Neural cell (in vitro differentiated cells): ENCODE measurements at regions not wholly inside any gene's neighbourhood (a gene's known extent, or its start where the extent isn't known, plus 50 kb on each side); places are given as distances from the start of the nearest gene placed in this dataset.

Experiments used
- H2AFZ ChIP-seq: fragments of 200-600, 300-800 bp; sonication (generic), shearing (Covaris generic); 2 replicates; pipeline ENCODE4 v1.6.0; 2014; ENCODE audit warnings: low read depth, mild to moderate bottlenecking, antibody characterized with exemption, low read length, moderate library complexity
- H3F3A ChIP-seq: fragments of 200-600 bp; shearing (Covaris generic); 2 replicates; pipeline ENCODE4 v1.6.1; 2016; ENCODE audit warnings: mild to moderate bottlenecking, moderate library complexity, mixed read lengths, antibody characterized with exemption, low read length; ENCODE audit not compliant: insufficient read depth, poor library complexity, severe bottlenecking
- H3K27ac ChIP-seq: fragments of 200-600, 300-800 bp; sonication (generic), shearing (Covaris generic); 2 replicates; pipeline ENCODE4 v1.5.1; 2014; ENCODE audit warnings: mild to moderate bottlenecking, low read length, moderate library complexity
- H3K27me3 ChIP-seq: fragments of 300-800, 200-600 bp; sonication (generic), shearing (Covaris generic); 2 replicates; pipeline ENCODE4 v1.6.0; 2014; ENCODE audit warnings: mild to moderate bottlenecking, low read depth, low read length, moderate library complexity; ENCODE audit not compliant: insufficient read depth
- H3K36me3 ChIP-seq: fragments of 300-800, 200-600 bp; sonication (generic), shearing (Covaris generic); 2 replicates; pipeline ENCODE4 v1.5.1; 2014; ENCODE audit warnings: mild to moderate bottlenecking, antibody characterized with exemption, low read length, moderate library complexity; ENCODE audit not compliant: insufficient read depth
- H3K4me2 ChIP-seq: fragments of 300-800, 200-600 bp; sonication (generic), shearing (Covaris generic); 2 replicates; pipeline ENCODE4 v1.6.0; 2014; ENCODE audit warnings: mild to moderate bottlenecking, low read length
- H3K4me3 ChIP-seq: fragments of 300-800, 200-600 bp; sonication (generic), shearing (Covaris generic); 2 replicates; pipeline ENCODE4 v1.5.1; 2014; ENCODE audit warnings: mild to moderate bottlenecking, low read length, moderate library complexity
- H3K79me2 ChIP-seq: fragments of 200-600 bp; shearing (Covaris generic); replicated peaks from 2 replicates; pipeline ENCODE4 v1.6.0; 2014; ENCODE audit warnings: mild to moderate bottlenecking, low read length, moderate library complexity; ENCODE audit not compliant: insufficient read depth
- H3K9ac ChIP-seq: fragments of 300-800, 200-600 bp; sonication (generic), shearing (Covaris generic); 2 replicates; pipeline ENCODE4 v1.6.1; 2016; ENCODE audit warnings: mild to moderate bottlenecking, low read length, mixed read lengths
- H3K9me2 ChIP-seq: fragments of 200-600 bp; shearing (Covaris generic); 2 replicates; pipeline ENCODE4 v1.6.1; 2016; ENCODE audit warnings: mild to moderate bottlenecking, low read length, mixed read lengths; ENCODE audit not compliant: insufficient read depth
- H3K9me3 ChIP-seq: fragments of 200-600, 300-800 bp; sonication (generic), shearing (Covaris generic); 2 replicates; pipeline ENCODE4 v1.6.1; 2016; ENCODE audit warnings: mild to moderate bottlenecking, mixed run types, low read length, moderate library complexity, mixed read lengths
- H4K20me1 ChIP-seq: fragments of 200-600 bp; shearing (Covaris generic); 2 replicates; pipeline ENCODE4 v1.6.1; 2016; ENCODE audit warnings: mild to moderate bottlenecking, mixed run types; ENCODE audit not compliant: insufficient read depth
- CTCF ChIP-seq: fragments of 450-650 bp; IDR thresholded peaks from 2 replicates; pipeline ENCODE4 v1.5.1; 2014; ENCODE audit warnings: antibody characterized with exemption, mild to moderate bottlenecking, moderate library complexity; ENCODE audit not compliant: poor library complexity, severe bottlenecking
- EP300 ChIP-seq: fragments of 450-650 bp; conservative IDR thresholded peaks from 2 replicates; pipeline ENCODE4 v1.6.1; 2014; ENCODE audit warnings: antibody characterized with exemption, mild to moderate bottlenecking, moderate library complexity; ENCODE audit not compliant: poor library complexity, severe bottlenecking
- EZH2 ChIP-seq: fragments of 200-600, 300-800 bp; shearing (Covaris generic), sonication (generic); IDR thresholded peaks from 2 replicates; pipeline ENCODE4 v1.6.1; 2014; ENCODE audit warnings: antibody characterized with exemption, low read length, borderline replicate concordance, mild to moderate bottlenecking; ENCODE audit not compliant: insufficient read depth, poor library complexity, severe bottlenecking
- MXI1 ChIP-seq: fragments of 450-650 bp; conservative IDR thresholded peaks from 2 replicates; pipeline ENCODE4 v1.6.1; 2014; ENCODE audit warnings: antibody characterized with exemption, mild to moderate bottlenecking; ENCODE audit not compliant: poor library complexity, severe bottlenecking
- POLR2AphosphoS5 ChIP-seq: IDR thresholded peaks from 2 replicates; pipeline ENCODE4 v1.6.1; 2012
- RAD21 ChIP-seq: fragments of 450-650 bp; conservative IDR thresholded peaks from 2 replicates; pipeline ENCODE4 v1.6.1; 2014; ENCODE audit warnings: antibody characterized with exemption, mild to moderate bottlenecking, moderate library complexity
- REST ChIP-seq: IDR thresholded peaks from 2 replicates; pipeline ENCODE4 v1.6.1; 2012; ENCODE audit warnings: borderline replicate concordance
- SMC3 ChIP-seq: fragments of 450-650 bp; conservative IDR thresholded peaks from 2 replicates; pipeline ENCODE4 v1.6.1; 2014; ENCODE audit warnings: antibody characterized with exemption, mild to moderate bottlenecking, moderate library complexity; ENCODE audit not compliant: poor library complexity
- TAF1 ChIP-seq: IDR thresholded peaks from 2 replicates; pipeline ENCODE4 v1.6.1; 2012; ENCODE audit warnings: low read depth

GRCh38 chr1:214856843-214857242, 225.7 kb upstream of the KCNK2 start:
- Histone ChIP-seq H3F3A (no peaks in the 10 kb centered on the region), H3K9me3 (no peaks in the 10 kb centered on the region), H2AFZ (no peak overlapping the region), H3K27ac (no peak overlapping the region), H3K4me3 (no peak overlapping the region), H3K79me2 (no peaks in the 10 kb centered on the region), H4K20me1 (no peaks in the 10 kb centered on the region), H3K9me2 (no peaks in the 10 kb centered on the region), H3K4me2 (no peak overlapping the region), H3K9ac (no peak overlapping the region), H3K36me3 (no peaks in the 10 kb centered on the region), H3K27me3 (no peaks in the 10 kb centered on the region)
- TF ChIP-seq MXI1 (no peak), RAD21 (no peak), TAF1 (no peak), SMC3 (no peak), REST (no peak), CTCF (no peak), POLR2AphosphoS5 (no peak), EZH2 (no peak), EP300 (no peak)

GRCh38 chr1:214857716-214858115, 224.8 kb upstream of the KCNK2 start:
- Histone ChIP-seq H4K20me1 (no peaks in the 10 kb centered on the region), H2AFZ (no peak overlapping the region), H3K4me3 (no peak overlapping the region), H3K36me3 (no peaks in the 10 kb centered on the region), H3K79me2 (no peaks in the 10 kb centered on the region), H3K9me2 (no peaks in the 10 kb centered on the region), H3K9me3 (no peaks in the 10 kb centered on the region), H3K27me3 (no peaks in the 10 kb centered on the region), H3F3A (no peaks in the 10 kb centered on the region), H3K9ac (no peak overlapping the region), H3K27ac (no peak overlapping the region), H3K4me2 (no peak overlapping the region)
- no peak for TF ChIP-seq EP300
- TF ChIP-seq POLR2AphosphoS5 = peak; percentile 56

GRCh38 chr1:214859647-214860046, 222.9 kb upstream of the KCNK2 start:
- no peak overlapping the region for H3K9ac ChIP-seq
- H3K4me2 ChIP-seq = no peak overlapping the region
- no peak overlapping the region for H3K4me3 ChIP-seq
- H2AFZ ChIP-seq = no peak overlapping the region
- H3K9me2 ChIP-seq = no peaks in the 10 kb centered on the region
- H3F3A ChIP-seq = no peaks in the 10 kb centered on the region
- no peaks in the 10 kb centered on the region for H3K9me3 ChIP-seq
- no peaks in the 10 kb centered on the region for H3K79me2 ChIP-seq
- H3K27ac ChIP-seq = no peak overlapping the region
- no peaks in the 10 kb centered on the region for H3K27me3 ChIP-seq
- TF ChIP-seq EP300 = no peak
- TF ChIP-seq SMC3 = no peak
- no peak for TF ChIP-seq TAF1
- TF ChIP-seq EZH2 = no peak
- TF ChIP-seq MXI1 = no peak
- no peak for TF ChIP-seq POLR2AphosphoS5
- no peak for TF ChIP-seq REST
- no peak for TF ChIP-seq CTCF
- TF ChIP-seq RAD21 = no peak
- no peaks in the 10 kb centered on the region for H4K20me1 ChIP-seq
- H3K36me3 ChIP-seq = no peaks in the 10 kb centered on the region
